ENCODE measurements at regions not wholly inside any gene's neighbourhood (a gene's known extent, or its start where the extent isn't known, plus 50 kb on each side); places are given as distances from the start of the nearest gene placed in this dataset.
"Not testable (repeated sequence)": the region's sequence is repeated elsewhere in the genome, so short reads cannot be mapped to it uniquely, and the experiment has no call there.

- DNase-seq, result no peak
These were observed 172.3 kb upstream of the SOX6 start for GRCh38 chr11:16528639-16529038.

GRCh38 chr11:16527525-16528246 lies 171.3 kb upstream of the SOX6 start:
- no peak for DNase-seq

- DNase-seq, result no peak
These were observed 170.6 kb upstream of the SOX6 start for GRCh38 chr11:16526947-16527346.

GRCh38 chr11:16520713-16521112 lies 164.4 kb upstream of the SOX6 start:
- DNase-seq, result not testable (repeated sequence)

GRCh38 chr11:16512899-16513241 lies 156.5 kb upstream of the SOX6 start:
- DNase-seq, result no peak

GRCh38 chr11:16512198-16512898 lies 156.0 kb upstream of the SOX6 start:
- no peak for DNase-seq

GRCh38 chr11:16511116-16512114 lies 155.1 kb upstream of the SOX6 start:
- DNase-seq, result peak; percentile 73

GRCh38 chr11:16505481-16505880 lies 149.1 kb upstream of the SOX6 start:
- no peak for DNase-seq

GRCh38 chr11:16503891-16504290 lies 147.5 kb upstream of the SOX6 start:
- not testable (repeated sequence) for DNase-seq

GRCh38 chr11:16494918-16495691 lies 138.8 kb upstream of the SOX6 start:
- DNase-seq, result no peak

- no peak for DNase-seq
These were observed 128.1 kb upstream of the SOX6 start for GRCh38 chr11:16484434-16484833.

GRCh38 chr11:16474659-16475058 lies 118.3 kb upstream of the SOX6 start:
- DNase-seq, result no peak

GRCh38 chr11:16469968-16470367 lies 113.6 kb upstream of the SOX6 start:
- peak; percentile 3 for DNase-seq

GRCh38 chr11:16468735-16469453 lies 112.5 kb upstream of the SOX6 start:
- no peak for DNase-seq

GRCh38 chr11:16460508-16460907 lies 104.2 kb upstream of the SOX6 start:
- no peak for DNase-seq

GRCh38 chr11:16456366-16456765 lies 100.0 kb upstream of the SOX6 start:
- DNase-seq, result no peak

- peak; percentile 15 for DNase-seq
These were observed 98.0 kb upstream of the SOX6 start for GRCh38 chr11:16454289-16454863.

GRCh38 chr11:16448123-16448717 lies 91.9 kb upstream of the SOX6 start:
- peak; percentile 7 for DNase-seq

- no peak for DNase-seq
These were observed 85.1 kb upstream of the SOX6 start for GRCh38 chr11:16441461-16441860.

- no peak for DNase-seq
These were observed 83.8 kb upstream of the SOX6 start for GRCh38 chr11:16440136-16440535.

GRCh38 chr11:16434036-16434435 lies 77.7 kb upstream of the SOX6 start:
- no peak for DNase-seq
